ENCODE measurements at regions not wholly inside any gene's neighbourhood (a gene's known extent, or its start where the extent isn't known, plus 50 kb on each side); places are given as distances from the start of the nearest gene placed in this dataset.
"Not testable (repeated sequence)": the region's sequence is repeated elsewhere in the genome, so short reads cannot be mapped to it uniquely, and the experiment has no call there.

- no peak for DNase-seq
Measured at GRCh38 chrY:16121988-16122387, 1597.7 kb downstream of the NLGN4Y start.

DNA sequence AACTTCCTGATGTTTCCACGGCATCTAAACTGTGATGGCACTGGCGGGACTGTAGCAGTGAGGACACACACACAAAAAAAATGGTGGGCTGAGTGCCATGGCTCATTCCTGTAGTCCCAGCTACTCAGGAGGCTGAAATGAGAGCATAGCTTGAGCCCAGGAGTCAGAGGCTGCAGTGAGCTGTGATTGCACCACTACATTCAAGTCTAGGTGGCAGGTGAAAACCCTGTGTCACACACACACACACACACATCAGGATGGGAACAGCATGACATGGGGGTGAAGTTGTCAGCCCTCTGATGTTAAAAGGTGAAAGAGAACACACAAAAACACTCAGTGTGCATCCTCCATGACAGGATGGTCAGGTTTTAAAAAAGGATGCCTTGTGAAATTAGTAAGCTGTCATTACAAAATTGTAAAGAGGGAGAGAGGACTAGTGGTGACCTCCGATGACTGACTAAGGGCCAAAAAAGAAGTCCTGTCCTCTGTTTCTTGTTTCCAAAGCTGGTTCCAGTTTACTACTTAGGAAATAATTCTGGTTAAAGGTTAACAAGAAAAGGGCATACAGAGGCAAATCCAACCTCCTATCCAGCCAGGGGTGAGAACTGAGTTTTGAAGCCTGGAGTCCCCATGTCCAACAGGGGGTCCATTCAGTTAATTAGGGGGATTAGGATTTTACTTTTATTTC, 1600.4 kb downstream of the NLGN4Y start:
- no peak for DNase-seq

DNA sequence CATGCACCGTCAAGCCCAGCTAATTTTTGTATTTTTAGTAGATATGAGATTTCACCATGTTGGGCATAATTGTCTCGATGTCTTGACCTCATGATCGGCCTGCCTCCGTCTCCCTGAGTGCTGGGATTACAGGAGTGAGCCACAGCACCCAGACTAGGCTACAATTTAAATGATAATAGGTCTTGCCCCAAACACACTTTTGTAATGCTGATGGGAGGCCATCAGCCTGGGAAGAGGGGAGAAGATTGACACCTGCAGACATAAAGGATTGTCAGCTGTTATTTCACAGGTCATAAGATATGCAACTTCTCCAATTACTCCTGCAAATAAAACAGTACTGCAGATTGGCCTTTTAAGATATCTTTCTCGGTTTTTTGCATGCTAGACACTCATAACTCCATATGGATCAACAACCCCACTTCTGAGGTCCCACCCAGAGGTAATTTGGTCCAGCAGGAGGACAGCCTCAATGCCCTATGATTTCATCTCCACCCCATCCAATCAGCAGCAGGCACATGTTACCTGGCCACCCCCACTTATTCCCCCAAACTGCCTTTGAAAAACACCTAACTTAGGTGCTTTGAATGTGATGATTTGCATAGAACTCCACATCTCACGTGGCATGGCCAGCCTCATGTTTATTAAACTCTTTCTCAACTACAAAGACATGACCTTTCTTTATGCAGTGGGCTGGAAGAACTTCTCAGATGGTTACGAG, 1612.4 kb downstream of the NLGN4Y start:
- DNase-seq = no peak

DNA sequence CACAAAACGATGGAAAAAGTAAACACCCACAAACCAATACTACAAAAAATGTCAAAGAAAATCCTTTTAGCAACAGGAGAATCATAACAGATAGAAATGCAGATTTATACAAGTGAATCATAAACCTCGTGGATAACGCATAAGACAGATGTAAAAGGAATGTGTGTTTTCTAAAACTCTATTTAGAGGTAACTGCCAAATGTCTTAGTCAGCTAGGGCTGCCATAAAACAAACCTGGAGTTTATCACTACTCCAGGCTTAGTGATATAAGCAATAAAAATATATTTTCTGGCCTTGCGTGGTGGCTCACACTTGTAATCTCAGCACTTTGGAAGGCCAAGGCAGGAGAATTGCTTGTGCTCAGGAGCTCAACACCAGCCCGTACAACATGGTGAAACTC, 1633.5 kb downstream of the NLGN4Y start:
- no peak for DNase-seq

DNA sequence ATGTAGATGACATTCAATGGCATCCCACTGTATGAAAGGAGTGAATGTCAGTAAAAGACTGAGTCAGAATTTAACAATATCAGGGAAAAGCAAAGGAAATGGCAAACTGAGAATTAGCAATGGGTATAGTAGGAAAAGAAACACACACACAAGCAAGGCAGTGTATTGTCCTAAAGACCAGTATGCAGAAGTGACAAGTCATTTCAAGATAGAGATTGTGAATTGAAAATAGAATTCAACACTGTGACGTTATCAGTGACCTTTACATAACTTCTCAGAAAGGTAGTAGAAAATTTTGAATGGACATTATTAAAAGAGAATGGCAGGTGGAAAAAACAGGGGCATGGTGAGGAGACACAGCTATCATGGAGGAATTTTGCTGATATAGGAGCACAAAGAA, 1651.4 kb downstream of the NLGN4Y start:
- not testable (repeated sequence) for DNase-seq

DNA sequence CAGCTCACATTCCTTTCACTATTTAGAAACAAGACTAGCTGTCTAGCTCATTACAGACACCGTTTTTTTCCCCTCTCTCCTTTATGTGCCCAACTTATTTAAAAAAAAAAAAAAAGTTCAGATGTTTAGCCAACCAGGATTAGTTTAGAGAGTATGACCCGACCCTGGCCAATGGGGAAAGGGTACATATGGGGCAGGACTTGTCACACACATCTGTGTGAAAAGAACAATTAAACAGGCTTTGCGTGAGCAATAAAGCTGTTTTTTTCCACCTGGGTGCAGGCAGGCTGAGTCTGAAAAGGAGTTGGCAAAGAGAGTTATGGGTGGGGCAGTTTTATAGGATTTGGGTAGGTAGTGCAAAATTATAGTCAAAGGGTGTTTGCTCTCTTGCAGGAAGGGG, 1674.5 kb downstream of the CDY2B start:
- not testable (repeated sequence) for DNase-seq

GRCh38 chrY:16243322-16243721, 1636.7 kb downstream of the CDY2B start:
- not testable (repeated sequence) for DNase-seq

- DNase-seq = not testable (repeated sequence)
Measured at GRCh38 chrY:16254551-16255295, 1625.3 kb downstream of the CDY2B start.

DNA sequence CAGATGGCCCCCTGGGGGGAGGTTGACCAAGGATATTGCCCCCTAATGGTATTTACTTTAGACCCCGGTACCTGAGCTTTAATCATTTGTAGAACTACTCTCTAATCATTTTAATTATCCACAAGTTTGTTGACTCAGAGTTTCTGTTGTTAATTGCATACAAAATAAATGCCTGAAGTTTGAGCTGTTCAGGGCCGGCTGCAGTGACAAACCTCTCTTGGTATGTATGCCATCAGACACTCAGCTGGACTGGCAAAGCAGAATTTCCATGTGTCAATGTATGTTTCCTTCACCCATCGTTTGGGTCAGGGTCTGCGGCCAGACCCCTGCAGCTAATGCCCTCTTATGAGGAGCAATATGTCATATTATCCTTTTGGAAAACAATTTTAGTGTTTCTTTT, 1624.2 kb downstream of the CDY2B start:
- not testable (repeated sequence) for DNase-seq
